DMS153 (cell line): ENCODE measurements at regions not wholly inside any gene's neighbourhood (a gene's known extent, or its start where the extent isn't known, plus 50 kb on each side); places are given as distances from the start of the nearest gene placed in this dataset.
"Not testable (repeated sequence)": the region's sequence is repeated elsewhere in the genome, so short reads cannot be mapped to it uniquely, and the experiment has no call there.

Source experiments
- DNase-seq: peaks from one replicate; lab custom pipeline; 2025; lab: John Stamatoyannopoulos, UW

- DNase-seq = no peak
These were observed 283.5 kb downstream of the C16orf95 start for GRCh38 chr16:87033541-87034300.

DNA sequence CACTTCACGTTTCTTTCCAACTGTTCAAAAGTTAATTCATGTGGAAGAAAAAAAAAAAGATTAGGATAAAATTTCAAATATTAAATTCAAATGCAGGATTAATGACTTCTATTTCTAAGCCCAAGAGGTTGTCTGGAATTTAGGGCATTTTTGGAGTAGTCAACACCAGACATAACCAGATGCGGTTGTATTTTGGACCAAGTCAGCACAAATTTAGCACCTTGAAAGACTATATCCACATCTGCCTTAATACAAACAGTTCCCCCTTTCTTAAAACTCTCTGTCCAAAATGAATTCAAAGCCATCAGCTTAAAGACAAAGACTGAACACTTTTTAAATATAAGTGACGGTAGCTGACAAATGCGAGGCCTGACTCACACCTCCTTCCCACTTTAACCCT, 282.9 kb downstream of the C16orf95 start:
- DNase-seq = no peak

GRCh38 chr16:87035053-87035452, 282.1 kb downstream of the C16orf95 start:
- DNase-seq = no peak

- DNase-seq = no peak
These were observed 280.2 kb downstream of the C16orf95 start for GRCh38 chr16:87037012-87037411.

GRCh38 chr16:87038528-87038927, 278.7 kb downstream of the C16orf95 start:
- not testable (repeated sequence) for DNase-seq

DNA sequence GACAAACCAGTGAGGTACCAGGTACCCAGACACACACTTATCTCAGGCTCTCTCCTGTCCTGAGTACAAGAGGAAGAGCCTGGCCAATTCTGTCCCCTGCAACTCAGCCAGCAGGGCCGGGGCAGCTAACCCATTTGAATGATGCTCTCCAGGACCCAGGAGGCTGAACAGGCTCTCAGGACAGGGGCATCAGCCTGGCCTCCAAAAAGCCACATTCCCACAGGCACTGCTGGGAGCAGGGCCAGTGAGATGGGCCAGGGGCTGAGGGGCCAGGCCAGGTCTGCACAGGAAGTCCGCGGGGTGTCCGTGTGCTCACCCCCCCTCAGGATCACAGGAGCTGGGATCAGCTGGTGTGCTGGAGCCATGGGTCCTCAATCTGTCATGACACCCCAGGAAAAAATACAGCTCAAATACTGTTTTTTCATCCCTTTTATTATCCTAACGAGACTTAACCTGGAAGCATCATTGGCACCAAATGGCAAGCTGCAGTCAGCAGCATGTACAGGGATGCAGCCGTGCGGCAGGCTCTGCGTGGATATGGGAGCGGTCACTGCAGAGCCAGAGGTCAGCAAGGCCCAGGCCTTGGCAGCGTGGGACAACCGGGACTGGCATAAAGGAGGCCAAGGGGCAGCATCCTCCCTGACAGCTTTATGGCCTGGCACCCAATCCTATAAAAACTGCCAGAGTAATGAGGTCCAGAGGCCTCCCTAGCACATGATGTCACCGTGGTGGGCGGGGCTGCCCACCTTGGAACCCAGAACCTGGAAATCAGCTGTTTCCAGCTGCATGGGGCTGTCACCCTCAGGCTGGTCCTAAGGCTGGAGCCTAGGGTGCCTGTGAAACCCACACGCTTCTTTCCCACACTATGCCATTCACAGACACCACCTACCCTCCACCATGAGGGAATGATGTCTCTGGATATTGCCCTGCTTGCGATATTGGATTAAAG, 276.7 kb downstream of the C16orf95 start:
- DNase-seq = no peak

DNA sequence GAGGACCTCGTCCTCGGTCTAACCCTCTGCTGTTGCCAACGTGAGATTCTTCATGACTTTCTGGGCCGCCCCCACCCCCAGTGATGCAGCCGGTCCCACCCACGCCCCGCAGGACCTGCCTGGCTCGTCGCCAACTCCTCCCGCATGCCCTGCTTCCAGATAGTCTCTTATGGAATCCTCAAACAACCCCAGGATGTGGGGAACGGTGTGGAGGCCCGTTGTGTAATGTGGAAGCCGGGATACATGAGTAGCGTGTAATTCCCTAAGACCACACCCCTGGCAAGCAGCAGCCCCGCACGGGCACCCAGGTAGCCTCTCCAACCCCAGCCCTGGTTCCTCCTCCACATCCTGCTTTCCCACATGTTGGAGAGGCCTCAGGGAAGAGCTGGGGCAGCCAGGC, 275.9 kb downstream of the C16orf95 start:
- no peak for DNase-seq

DNA sequence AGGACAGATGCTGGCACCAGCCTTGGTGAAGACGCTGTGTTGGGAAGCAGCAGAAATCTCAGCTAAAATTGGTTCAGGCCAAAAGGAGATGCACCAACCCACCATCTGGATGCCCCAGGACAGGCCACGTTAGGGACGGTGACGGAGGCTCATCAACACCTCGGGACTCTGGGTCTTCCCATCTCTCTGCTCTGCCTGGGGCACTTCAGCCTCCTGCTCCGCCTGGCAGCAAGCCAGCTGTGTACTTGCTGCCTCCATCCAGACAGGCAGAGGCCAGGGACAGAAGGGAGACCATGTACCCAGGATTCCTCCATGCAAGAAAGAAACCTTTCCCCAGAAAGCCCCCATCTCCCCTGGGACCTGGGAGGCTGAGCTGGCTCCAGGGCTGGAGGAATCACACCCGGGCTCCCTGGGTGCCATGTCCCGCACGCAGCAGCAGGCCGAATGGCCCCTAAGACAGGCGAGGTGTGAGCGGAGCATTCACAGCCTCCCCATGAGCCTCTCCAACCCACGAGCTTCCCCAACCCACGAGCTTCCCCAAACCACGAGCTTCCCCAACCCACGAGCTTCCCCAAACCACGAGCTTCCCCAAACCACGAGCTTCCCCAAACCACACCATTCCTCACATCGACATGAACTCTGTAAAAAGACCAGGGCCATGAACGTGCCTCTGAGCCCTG, 274.5 kb downstream of the C16orf95 start:
- DNase-seq = no peak

DNA sequence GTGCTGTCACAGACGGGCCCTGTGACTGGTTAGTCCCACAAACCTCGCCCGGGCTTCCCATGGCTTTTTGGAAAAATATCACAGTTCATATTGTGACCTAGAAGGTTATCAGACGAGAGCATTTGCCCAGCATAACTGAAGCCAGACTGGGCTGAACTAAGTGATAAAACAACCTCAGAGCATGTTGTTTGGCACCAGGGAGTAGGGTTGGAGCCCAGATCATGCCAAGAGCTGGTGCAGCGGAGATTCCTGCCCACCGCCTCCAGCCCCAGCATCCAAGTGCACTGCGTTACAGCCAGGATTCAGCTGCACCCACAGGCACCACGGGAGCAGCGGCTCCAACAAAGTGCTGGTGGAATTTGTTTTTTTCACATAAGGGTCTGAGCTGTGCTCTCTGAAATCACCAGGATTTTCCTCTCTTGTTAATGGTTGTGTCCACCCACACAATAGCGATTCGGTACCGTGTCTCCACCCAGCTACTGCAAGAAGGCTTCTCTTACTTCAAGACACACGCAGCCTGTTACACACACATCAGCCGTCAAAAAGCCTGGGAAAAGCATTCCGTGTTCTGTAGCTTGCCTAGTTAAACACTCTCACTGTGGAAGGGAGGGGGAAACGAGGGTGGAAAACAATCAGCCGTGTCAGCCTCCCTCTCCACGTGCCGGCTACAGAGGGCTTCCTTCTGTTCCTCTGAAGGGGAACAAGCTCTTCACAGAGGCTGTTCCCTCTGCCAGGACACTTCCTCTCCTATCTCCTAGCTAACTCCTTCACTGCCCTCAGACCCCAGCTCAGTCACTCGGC, 273.8 kb downstream of the C16orf95 start:
- DNase-seq = no peak

DNA sequence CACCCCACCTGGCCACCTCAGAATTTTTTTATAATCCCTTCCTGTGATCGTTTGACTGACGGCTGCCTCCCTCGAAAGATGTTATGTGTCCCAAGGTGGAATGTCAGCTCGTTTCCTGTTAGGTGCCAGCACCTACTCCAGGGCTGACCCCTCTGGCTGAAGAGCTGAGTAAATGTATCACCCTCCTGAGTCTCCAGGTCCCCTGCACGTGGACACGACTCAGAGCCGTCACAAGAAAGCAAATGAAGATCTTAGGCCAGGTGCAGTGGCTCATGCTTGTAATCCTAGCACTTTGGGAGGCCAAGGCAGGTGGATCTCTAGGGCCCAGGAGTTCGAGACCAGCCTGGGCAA, 273.2 kb downstream of the C16orf95 start:
- no peak for DNase-seq

- DNase-seq = no peak
These were observed 272.4 kb downstream of the C16orf95 start for GRCh38 chr16:87044829-87045228.

- no peak for DNase-seq
These were observed 271.6 kb downstream of the C16orf95 start for GRCh38 chr16:87045466-87046216.

GRCh38 chr16:87046235-87046634, 271.0 kb downstream of the C16orf95 start:
- no peak for DNase-seq

DNA sequence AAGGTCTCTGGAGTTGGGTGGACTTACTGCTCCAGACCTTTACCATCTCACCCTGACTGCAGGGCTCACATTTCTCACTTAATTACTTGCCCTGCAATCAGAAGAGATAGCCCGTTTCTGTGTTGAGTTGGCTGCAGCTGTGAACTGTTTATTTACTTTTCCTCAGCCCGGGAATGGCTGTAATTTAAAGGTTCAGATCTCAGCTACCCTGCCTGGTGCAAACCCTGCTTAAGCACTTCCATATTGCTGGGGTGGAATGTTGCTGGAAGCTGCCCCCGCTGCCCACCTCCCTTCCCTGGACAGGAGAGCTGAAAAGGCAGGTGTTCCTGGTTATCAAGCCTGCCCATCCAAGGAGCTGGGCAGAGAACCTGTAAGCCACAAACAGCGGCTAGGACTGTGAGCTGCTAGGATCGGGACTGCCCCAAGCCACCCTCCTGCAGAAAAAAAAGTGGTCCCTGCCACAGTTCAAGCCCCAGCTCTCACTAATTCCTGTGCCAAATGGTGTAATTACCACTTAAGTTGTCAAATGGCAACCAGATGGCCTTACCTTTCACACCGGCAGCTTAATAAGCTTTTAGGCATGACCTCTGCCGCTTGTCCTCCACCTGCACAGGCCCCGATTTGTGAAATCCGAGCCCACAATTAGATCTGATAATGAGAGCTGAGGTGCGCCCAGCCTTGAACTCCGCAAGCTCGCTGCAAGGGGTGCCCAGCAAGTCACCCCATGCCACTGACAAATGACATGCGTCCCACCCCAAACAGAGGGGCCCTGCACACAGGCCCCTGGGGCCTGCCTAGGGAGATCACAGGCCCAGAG, 269.8 kb downstream of the C16orf95 start:
- DNase-seq = peak; percentile 22

DNA sequence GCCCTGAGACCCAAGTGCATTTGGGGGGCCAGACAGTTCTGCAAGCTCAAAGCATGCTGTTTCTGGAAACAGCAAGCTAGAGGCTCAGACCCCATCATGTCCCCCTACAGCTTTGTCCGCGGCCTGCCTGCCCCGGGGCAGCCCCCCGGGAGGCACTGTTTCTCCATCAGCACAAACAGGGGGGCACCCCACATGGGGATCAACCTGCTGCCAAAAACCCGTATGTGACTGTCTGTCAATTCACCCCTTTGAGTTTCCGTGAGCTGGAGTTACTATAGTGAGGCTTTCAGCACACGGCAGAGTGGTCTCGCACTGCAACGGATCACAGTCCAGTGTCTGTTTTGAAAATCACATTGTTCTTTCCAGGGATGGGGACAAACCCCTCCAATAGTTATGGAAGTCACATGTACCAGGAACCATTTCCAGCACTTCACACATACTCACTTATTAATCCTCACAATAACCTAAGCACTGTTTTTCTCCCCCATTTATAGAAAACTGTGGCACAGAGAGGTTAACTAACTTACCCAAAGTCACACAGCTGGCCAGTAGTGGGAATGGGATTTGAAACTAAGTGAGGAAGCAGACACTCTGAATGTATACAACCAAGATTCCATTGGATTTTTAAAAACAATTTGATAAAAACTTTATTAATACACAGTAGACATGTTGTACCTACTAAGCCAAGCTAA, 269.0 kb downstream of the C16orf95 start:
- no peak for DNase-seq

GRCh38 chr16:87048730-87049115, 268.5 kb downstream of the C16orf95 start:
- no peak for DNase-seq

DNA sequence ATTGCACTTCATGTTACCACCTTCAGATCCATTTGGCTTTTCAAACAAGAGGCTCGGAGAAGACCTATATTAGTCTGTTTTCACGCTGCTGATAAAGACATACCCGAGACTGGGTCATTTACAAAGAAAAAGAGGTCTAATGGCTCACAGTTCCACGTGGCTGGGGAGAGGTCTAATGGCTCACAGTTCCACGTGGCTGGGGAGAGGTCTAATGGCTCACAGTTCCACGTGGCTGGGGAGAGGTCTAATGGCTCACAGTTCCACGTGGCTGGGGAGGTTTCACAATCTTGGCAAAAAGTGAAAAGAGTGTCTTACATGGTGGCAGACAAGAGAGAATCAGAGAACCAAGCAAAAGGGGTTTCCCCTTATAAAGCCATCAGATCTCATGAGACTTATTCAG, 268.0 kb downstream of the C16orf95 start:
- not testable (repeated sequence) for DNase-seq

DNA sequence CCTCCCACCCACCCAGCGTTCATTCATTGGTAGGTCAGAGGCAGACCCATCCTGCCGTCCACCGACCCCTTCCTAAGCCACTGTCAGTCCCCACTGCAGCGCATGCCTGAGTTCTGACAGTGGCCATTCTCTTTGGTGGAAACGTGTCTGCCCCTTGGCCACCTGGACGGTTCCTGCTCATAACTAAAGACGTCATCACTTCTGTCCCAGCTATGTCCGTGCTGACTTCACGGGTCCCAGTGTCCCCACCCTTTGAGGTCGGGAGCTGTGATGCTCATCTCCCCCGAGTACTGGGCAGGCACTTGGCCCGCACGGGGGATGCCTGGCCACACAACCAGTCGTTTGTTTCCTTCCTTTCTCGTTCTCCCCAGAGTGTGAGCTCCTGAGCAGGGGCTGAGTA, 267.1 kb downstream of the C16orf95 start:
- no peak for DNase-seq

GRCh38 chr16:87051526-87052320, 265.5 kb downstream of the C16orf95 start:
- no peak for DNase-seq
